PC-3 (cell line): ENCODE measurements at regions not wholly inside any gene's neighbourhood (a gene's known extent, or its start where the extent isn't known, plus 50 kb on each side); places are given as distances from the start of the nearest gene placed in this dataset.
"Not testable (repeated sequence)": the region's sequence is repeated elsewhere in the genome, so short reads cannot be mapped to it uniquely, and the experiment has no call there.

ENCODE experiments used
- ATAC-seq: fragments of 200-7000 bp; cut with Tn5 transposase; 2 replicates; pipeline ENCODE4 v1.9.1; 2020; ENCODE audit warnings: mild to moderate bottlenecking, moderate library complexity
- BruUV-seq: library from RNA; stranded (reverse); fragments of 400-500 nt; replicated peaks from 2 replicates; lab custom pipeline; 2021; lab: Mats Ljungman, UMichigan
- CTCF ChIA-PET: fragments of 300-600 bp; sonication (Branson Sonifier 250); formaldehyde crosslinking; loops from one replicate; lab custom pipeline; 2022; ENCODE audit warnings: antibody characterized with exemption; lab: Charles Lee
- POLR2A ChIA-PET: fragments of 300-600 bp; sonication (Branson Sonifier 250); formaldehyde crosslinking; loops from one replicate; lab custom pipeline; 2022; ENCODE audit warnings: antibody characterized with exemption; ENCODE audit not compliant: unreplicated experiment; lab: Charles Lee
- DNase-seq: peaks from one replicate; pipeline ENCODE4 v3.0.0-alpha.2; 2015
- H2AFZ ChIP-seq: fragments of 300-600 bp; sonication (generic); 2 replicates; pipeline ENCODE4 v1.6.0; 2016; ENCODE audit warnings: antibody characterized with exemption, low read length
- H3F3A ChIP-seq: fragments of 300-600 bp; sonication (generic); one replicate; pipeline ENCODE4 v1.6.0; 2017; ENCODE audit warnings: antibody characterized with exemption, low read length, control low read depth, mild to moderate bottlenecking; ENCODE audit not compliant: unreplicated experiment
- H3K27ac ChIP-seq: fragments of 300-600 bp; sonication (generic); 2 replicates; pipeline ENCODE4 v1.5.1; 2016; ENCODE audit warnings: mild to moderate bottlenecking, low read length
- H3K27me3 ChIP-seq: fragments of 300-600 bp; sonication (generic); 2 replicates; pipeline ENCODE4 v1.6.1; 2016; ENCODE audit warnings: low read length, mixed read lengths
- H3K36me3 ChIP-seq: fragments of 300-600 bp; sonication (generic); 2 replicates; pipeline ENCODE4 v1.6.1; 2016; ENCODE audit warnings: low read depth, mixed run types, low read length, mixed read lengths
- H3K4me1 ChIP-seq: fragments of 300-600 bp; sonication (generic); 2 replicates; pipeline ENCODE4 v1.5.1; 2016; ENCODE audit warnings: low read length; ENCODE audit not compliant: insufficient read depth
- H3K4me2 ChIP-seq: fragments of 300-600 bp; sonication (generic); 2 replicates; pipeline ENCODE4 v1.6.0; 2016; ENCODE audit warnings: low read length
- H3K4me3 ChIP-seq: fragments of 300-600 bp; sonication (generic); 2 replicates; pipeline ENCODE4 v1.5.1; 2016; ENCODE audit warnings: mild to moderate bottlenecking, low read length, mixed read lengths
- H3K79me2 ChIP-seq: fragments of 300-600 bp; sonication (generic); 2 replicates; pipeline ENCODE4 v1.6.1; 2017; ENCODE audit warnings: low read length, mixed read lengths
- H3K9ac ChIP-seq: fragments of 300-600 bp; sonication (generic); 2 replicates; pipeline ENCODE4 v1.6.0; 2016; ENCODE audit warnings: mild to moderate bottlenecking, low read length
- H3K9me2 ChIP-seq: fragments of 300-600 bp; sonication (generic); replicated peaks from 2 replicates; pipeline ENCODE4 v1.6.1; 2016; ENCODE audit warnings: mixed run types, low read length, mixed read lengths
- H3K9me3 ChIP-seq: fragments of 300-600 bp; sonication (generic); 2 replicates; pipeline ENCODE4 v1.6.1; 2016; ENCODE audit warnings: low read length, mixed read lengths
- H4K20me1 ChIP-seq: fragments of 300-600 bp; sonication (generic); 2 replicates; pipeline ENCODE4 v1.6.1; 2016; ENCODE audit warnings: low read length, mixed read lengths
- CTCF ChIP-seq: fragments of 300-600 bp; sonication (generic); conservative IDR thresholded peaks from 2 replicates; pipeline ENCODE4 v1.5.1; 2017; ENCODE audit warnings: antibody characterized with exemption, low read depth, mild to moderate bottlenecking, low read length
- EZH2 ChIP-seq: fragments of 300-600 bp; sonication (generic); IDR thresholded peaks from one replicate; pipeline ENCODE4 v1.6.1; 2017; ENCODE audit warnings: antibody characterized with exemption, mild to moderate bottlenecking, low read length; ENCODE audit not compliant: unreplicated experiment
- EZH2phosphoT487 ChIP-seq: fragments of 300-600 bp; sonication (generic); IDR thresholded peaks from 2 replicates; pipeline ENCODE4 v1.6.1; 2018; ENCODE audit warnings: mild to moderate bottlenecking, antibody characterized with exemption, low read length, borderline replicate concordance
- intact Hi-C: fragments of 100-400 bp; cut with micrococcal nuclease; formaldehyde crosslinking; loops from 2 replicates; pipeline ENCODE4 v1.9.0; 2023

GRCh38 chr6:169099411-169100202, 154.0 kb downstream of the THBS2 start:
- no peaks in the 10 kb centered on the region for H3K9me3 ChIP-seq
- H3K9ac ChIP-seq = no peak overlapping the region
- H4K20me1 ChIP-seq = no peaks in the 10 kb centered on the region
- H3K9me2 ChIP-seq = no peaks in the 10 kb centered on the region
- no peaks in the 10 kb centered on the region for H3K79me2 ChIP-seq
- H3K4me3 ChIP-seq = no peak overlapping the region
- CTCF ChIA-PET = no interaction called here
- no peaks in the 10 kb centered on the region for H3K36me3 ChIP-seq
- POLR2A ChIA-PET = no interaction called here
- H3K27ac ChIP-seq = no peak overlapping the region
- TF ChIP-seq CTCF (peak; percentile 32; the same call in 1 of the 2 replicates), EZH2phosphoT487 (no peak), EZH2 (no peak)
- no peaks in the 10 kb centered on the region for H3K27me3 ChIP-seq
- no peak overlapping the region for H3K4me2 ChIP-seq
- intact Hi-C loops = no loop called here
- DNase-seq = peak; percentile 29
- H3K4me1 ChIP-seq = 0 out of 2 replicates have a peak, but pooled peaks cover 3% of the 10 kb centered on the region
- no TSS peak for BruUV-seq
- H2AFZ ChIP-seq = no peak overlapping the region
- no peak for ATAC-seq
- no peaks in the 10 kb centered on the region for H3F3A ChIP-seq

GRCh38 chr6:169098651-169099050, 155.0 kb downstream of the THBS2 start:
- H2AFZ ChIP-seq, H3K4me2 ChIP-seq, H3K79me2 ChIP-seq, H3K27ac ChIP-seq, H3K27me3 ChIP-seq, H4K20me1 ChIP-seq, BruUV-seq, DNase-seq, H3K9ac ChIP-seq, POLR2A ChIA-PET, H3K4me1 ChIP-seq, CTCF ChIA-PET, H3K9me2 ChIP-seq, H3K4me3 ChIP-seq, intact Hi-C loops, H3K9me3 ChIP-seq, H3F3A ChIP-seq, ATAC-seq, H3K36me3 ChIP-seq: not testable (repeated sequence)

GRCh38 chr6:169098116-169098515, 155.5 kb downstream of the THBS2 start:
- ChIA-PET CTCF (no interaction called here), POLR2A (no interaction called here)
- Histone ChIP-seq H3K9me2 (no peaks in the 10 kb centered on the region), H2AFZ (no peak overlapping the region), H3K36me3 (no peaks in the 10 kb centered on the region), H4K20me1 (no peaks in the 10 kb centered on the region), H3K4me2 (no peak overlapping the region), H3K4me3 (no peak overlapping the region), H3K4me1 (0 out of 2 replicates have a peak, but pooled peaks cover 3% of the 10 kb centered on the region), H3K27ac (no peak overlapping the region), H3K9me3 (no peaks in the 10 kb centered on the region), H3K9ac (no peak overlapping the region), H3F3A (no peaks in the 10 kb centered on the region), H3K79me2 (no peaks in the 10 kb centered on the region), H3K27me3 (no peaks in the 10 kb centered on the region)
- TF ChIP-seq EZH2phosphoT487 = no peak
- no peak for TF ChIP-seq CTCF
- no peak for TF ChIP-seq EZH2
- no TSS peak for BruUV-seq
- no peak for ATAC-seq
- intact Hi-C loops = no loop called here
- DNase-seq = no peak
